ENCODE measurements at regions not wholly inside any gene's neighbourhood (a gene's known extent, or its start where the extent isn't known, plus 50 kb on each side); places are given as distances from the start of the nearest gene placed in this dataset.

DNA sequence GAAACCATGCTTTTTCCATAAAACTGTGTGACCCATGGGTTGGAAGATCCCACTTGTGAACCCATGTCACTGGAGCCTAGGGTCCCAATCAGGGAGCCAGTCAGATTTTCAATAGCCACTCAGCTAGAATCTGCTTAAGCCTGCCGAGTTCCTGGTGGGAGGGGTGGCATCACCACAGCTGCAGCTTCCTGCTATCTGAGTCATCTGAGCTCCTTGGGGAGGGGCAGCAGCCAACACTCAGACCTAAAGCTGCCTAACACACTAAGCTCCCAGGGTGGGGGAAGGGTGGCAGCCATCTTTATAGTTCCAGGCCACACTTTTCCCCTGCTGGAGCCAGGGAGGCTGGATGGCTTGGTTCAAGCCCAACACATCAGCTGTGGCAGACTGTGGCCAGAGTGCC, 350.1 kb downstream of the C4orf33 start:
- no peaks in the 10 kb centered on the region for H3K9me3 ChIP-seq
- Mint-ChIP-seq H3K9me3 (ENCODE audit: unreplicated experiment) (no peaks in the 10 kb centered on the region), H3K27me3 (ENCODE audit: insufficient read depth, unreplicated experiment) (no peaks in the 10 kb centered on the region), H3K27ac (ENCODE audit: unreplicated experiment) (no peak overlapping the region), H3K4me1 (ENCODE audit: low read depth, unreplicated experiment) (no peaks in the 10 kb centered on the region), H3K4me3 (ENCODE audit: unreplicated experiment) (no peak overlapping the region), H3K36me3 (ENCODE audit: insufficient read depth, unreplicated experiment) (no peaks in the 10 kb centered on the region)
- TF ChIP-seq, protein P1, sequence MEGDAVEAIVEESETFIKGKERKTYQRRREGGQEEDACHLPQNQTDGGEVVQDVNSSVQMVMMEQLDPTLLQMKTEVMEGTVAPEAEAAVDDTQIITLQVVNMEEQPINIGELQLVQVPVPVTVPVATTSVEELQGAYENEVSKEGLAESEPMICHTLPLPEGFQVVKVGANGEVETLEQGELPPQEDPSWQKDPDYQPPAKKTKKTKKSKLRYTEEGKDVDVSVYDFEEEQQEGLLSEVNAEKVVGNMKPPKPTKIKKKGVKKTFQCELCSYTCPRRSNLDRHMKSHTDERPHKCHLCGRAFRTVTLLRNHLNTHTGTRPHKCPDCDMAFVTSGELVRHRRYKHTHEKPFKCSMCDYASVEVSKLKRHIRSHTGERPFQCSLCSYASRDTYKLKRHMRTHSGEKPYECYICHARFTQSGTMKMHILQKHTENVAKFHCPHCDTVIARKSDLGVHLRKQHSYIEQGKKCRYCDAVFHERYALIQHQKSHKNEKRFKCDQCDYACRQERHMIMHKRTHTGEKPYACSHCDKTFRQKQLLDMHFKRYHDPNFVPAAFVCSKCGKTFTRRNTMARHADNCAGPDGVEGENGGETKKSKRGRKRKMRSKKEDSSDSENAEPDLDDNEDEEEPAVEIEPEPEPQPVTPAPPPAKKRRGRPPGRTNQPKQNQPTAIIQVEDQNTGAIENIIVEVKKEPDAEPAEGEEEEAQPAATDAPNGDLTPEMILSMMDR (IDR thresholded peaks at IDR 0.05; ENCODE audit: insufficient read depth in 1 of 2, low read depth in 1 of 2, low read length in 1 of 2, severe bottlenecking in 1 of 2, unreplicated experiment in 1 of 2): no peak
- H3K36me3 ChIP-seq (ENCODE audit: control insufficient read depth, insufficient read depth, low read length): no peaks in the 10 kb centered on the region
- intact Hi-C loops (cut with micrococcal nuclease; ENCODE audit: unreplicated experiment): no loop called here
- no peaks in the 10 kb centered on the region for H3K27me3 ChIP-seq (replicated peaks; ENCODE audit: control insufficient read depth, insufficient read depth, low read length)
- POLR2A ChIA-PET: no interaction called here
- CTCF ChIA-PET: no interaction called here
- H3K4me1 ChIP-seq: no peaks in the 10 kb centered on the region
- no TSS peak for BruUV-seq (replicated peaks)
- no peak overlapping the region for H3K4me3 ChIP-seq (ENCODE audit: low read depth, low read length)
- no peak for DNase-seq

DNA sequence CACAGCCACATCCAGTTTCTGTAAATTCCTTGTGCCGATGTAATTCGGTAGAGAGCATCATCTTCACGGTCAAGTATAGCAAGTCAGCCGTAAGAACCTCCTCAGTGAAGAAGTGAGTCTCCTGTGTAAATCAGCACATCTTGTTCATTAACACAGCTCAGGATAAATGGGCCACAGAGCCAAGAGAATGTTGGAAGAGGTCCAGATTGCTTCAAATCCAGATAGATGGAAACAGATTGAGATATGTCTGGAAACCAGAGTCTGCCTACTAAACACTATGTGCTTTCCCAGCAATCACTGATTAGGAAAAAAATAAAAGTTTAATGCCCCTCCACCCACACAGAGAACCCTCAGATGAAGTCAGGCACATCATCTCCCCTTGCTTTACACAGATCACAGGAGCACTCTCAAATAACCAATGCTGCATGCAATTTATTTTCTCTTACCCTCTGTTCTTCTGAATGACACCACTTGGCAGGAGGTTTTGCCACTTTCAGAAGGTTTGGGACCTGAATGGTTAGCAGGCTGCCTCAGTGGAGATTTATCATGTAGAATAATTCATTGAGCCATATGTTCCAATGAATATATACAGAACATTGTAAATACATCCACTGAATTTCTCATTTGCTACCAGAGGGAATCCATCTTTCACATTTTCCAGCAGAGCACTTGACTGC, 357.7 kb downstream of the C4orf33 start:
- Histone ChIP-seq H3K9me3 (no peaks in the 10 kb centered on the region), H3K4me3 (ENCODE audit: low read depth, low read length) (no peak overlapping the region), H3K4me1 (no peaks in the 10 kb centered on the region), H3K36me3 (ENCODE audit: control insufficient read depth, insufficient read depth, low read length) (no peaks in the 10 kb centered on the region), H3K27me3 (replicated peaks; ENCODE audit: control insufficient read depth, insufficient read depth, low read length) (no peaks in the 10 kb centered on the region)
- TF ChIP-seq, protein P1 (IDR thresholded peaks at IDR 0.05; ENCODE audit: insufficient read depth in 1 of 2, low read depth in 1 of 2, low read length in 1 of 2, severe bottlenecking in 1 of 2, unreplicated experiment in 1 of 2): no peak
- ChIA-PET POLR2A (no interaction called here), CTCF (no interaction called here)
- BruUV-seq (replicated peaks): no TSS peak
- intact Hi-C loops (cut with micrococcal nuclease; ENCODE audit: unreplicated experiment): no loop called here
- no peaks in the 10 kb centered on the region for H3K27me3 Mint-ChIP-seq (ENCODE audit: insufficient read depth, unreplicated experiment)
- no peaks in the 10 kb centered on the region for H3K4me1 Mint-ChIP-seq (ENCODE audit: low read depth, unreplicated experiment)
- no peaks in the 10 kb centered on the region for H3K9me3 Mint-ChIP-seq (ENCODE audit: unreplicated experiment)
- no peak overlapping the region for H3K4me3 Mint-ChIP-seq (ENCODE audit: unreplicated experiment)
- H3K27ac Mint-ChIP-seq (ENCODE audit: unreplicated experiment): no peak overlapping the region
- H3K36me3 Mint-ChIP-seq (ENCODE audit: insufficient read depth, unreplicated experiment): no peaks in the 10 kb centered on the region
- DNase-seq: no peak

DNA sequence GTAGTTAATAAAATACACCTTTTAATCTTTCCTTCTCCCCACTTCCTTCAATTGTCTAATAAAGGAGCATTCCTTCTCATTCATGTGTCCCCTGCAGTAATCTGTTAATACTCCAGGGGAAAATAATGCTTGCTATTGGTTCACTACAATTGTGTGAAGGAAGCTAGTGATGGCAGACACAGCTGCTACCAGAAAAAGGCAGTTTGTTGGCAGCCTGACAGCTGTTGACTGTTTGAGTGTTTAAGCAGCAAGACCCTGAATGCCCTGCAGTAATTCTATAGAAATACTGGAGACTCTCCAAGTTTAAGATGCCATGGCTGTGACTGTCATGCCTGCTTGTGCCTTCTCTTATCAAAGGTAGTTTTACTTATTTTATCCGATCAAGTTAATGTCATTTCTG, 359.5 kb downstream of the C4orf33 start:
- CTCF ChIA-PET: no interaction called here
- no peak overlapping the region for H3K4me3 ChIP-seq (ENCODE audit: low read depth, low read length)
- Mint-ChIP-seq H3K27ac (ENCODE audit: unreplicated experiment) (no peak overlapping the region), H3K27me3 (ENCODE audit: insufficient read depth, unreplicated experiment) (no peaks in the 10 kb centered on the region), H3K36me3 (ENCODE audit: insufficient read depth, unreplicated experiment) (no peaks in the 10 kb centered on the region), H3K4me3 (ENCODE audit: unreplicated experiment) (no peak overlapping the region), H3K9me3 (ENCODE audit: unreplicated experiment) (no peaks in the 10 kb centered on the region), H3K4me1 (ENCODE audit: low read depth, unreplicated experiment) (no peaks in the 10 kb centered on the region)
- H3K27me3 ChIP-seq (replicated peaks; ENCODE audit: control insufficient read depth, insufficient read depth, low read length): no peaks in the 10 kb centered on the region
- H3K36me3 ChIP-seq (ENCODE audit: control insufficient read depth, insufficient read depth, low read length): no peaks in the 10 kb centered on the region
- no TSS peak for BruUV-seq (replicated peaks)
- POLR2A ChIA-PET: no interaction called here
- H3K9me3 ChIP-seq: no peaks in the 10 kb centered on the region
- intact Hi-C loops (cut with micrococcal nuclease; ENCODE audit: unreplicated experiment): no loop called here
- TF ChIP-seq, protein P1 (IDR thresholded peaks at IDR 0.05; ENCODE audit: insufficient read depth in 1 of 2, low read depth in 1 of 2, low read length in 1 of 2, severe bottlenecking in 1 of 2, unreplicated experiment in 1 of 2): no peak
- no peak for DNase-seq
- H3K4me1 ChIP-seq: no peaks in the 10 kb centered on the region

All from Caco-2 (cell line).